ENCODE measurements at regions not wholly inside any gene's neighbourhood (a gene's known extent, or its start where the extent isn't known, plus 50 kb on each side); places are given as distances from the start of the nearest gene placed in this dataset.

GRCh38 chr2:6564326-6564725 lies 301.4 kb downstream of the CMPK2 start:
- intact Hi-C loops (cut with micrococcal nuclease; ENCODE audit: unreplicated experiment): no loop called here
- Histone ChIP-seq H2AFZ (no peak overlapping the region), H3K79me2 (ENCODE audit: low read depth) (no peaks in the 10 kb centered on the region), H3K4me2 (no peak overlapping the region), H3K4me1 (replicated peaks; ENCODE audit: insufficient read depth) (no peaks in the 10 kb centered on the region), H3K4me3 (no peak overlapping the region), H3K9me2 (ENCODE audit: insufficient read depth) (no peaks in the 10 kb centered on the region), H3K27me3 (ENCODE audit: insufficient read depth, low read depth) (peaks cover 27% of the 10 kb centered on the region), H3K9me3 (ENCODE audit: insufficient read depth, low read depth) (no peaks in the 10 kb centered on the region), H3K27ac (no peak overlapping the region), H4K20me1 (ENCODE audit: insufficient read depth) (no peaks in the 10 kb centered on the region), H3K36me3 (ENCODE audit: low read depth) (no peaks in the 10 kb centered on the region), H3F3A (ENCODE audit: insufficient read depth, low read depth) (no peaks in the 10 kb centered on the region)
- DNase-seq: no peak
- ChIA-PET CTCF (no interaction called here), POLR2A (ENCODE audit: unreplicated experiment) (no interaction called here)
- no peak for TF ChIP-seq EZH2 (IDR thresholded peaks at IDR 0.05; ENCODE audit: low read depth)
- no peak for TF ChIP-seq CTCF (conservative IDR thresholded peaks at IDR 0.05)
- BruUV-seq (replicated peaks): no TSS peak

- no peak overlapping the region for H3K4me2 ChIP-seq
Measured at GRCh38 chr2:6574121-6574520, 291.6 kb downstream of the CMPK2 start.

GRCh38 chr2:6576302-6576701 lies 289.4 kb downstream of the CMPK2 start:
- ChIA-PET CTCF (no interaction called here), POLR2A (ENCODE audit: unreplicated experiment) (no interaction called here)
- Histone ChIP-seq H3K79me2 (ENCODE audit: low read depth) (no peaks in the 10 kb centered on the region), H3K36me3 (ENCODE audit: low read depth) (no peaks in the 10 kb centered on the region), H3K4me1 (replicated peaks; ENCODE audit: insufficient read depth) (no peaks in the 10 kb centered on the region), H3F3A (ENCODE audit: insufficient read depth, low read depth) (no peaks in the 10 kb centered on the region), H3K27ac (no peak overlapping the region), H2AFZ (no peak overlapping the region), H3K4me2 (no peak overlapping the region), H3K27me3 (ENCODE audit: insufficient read depth, low read depth) (no peaks in the 10 kb centered on the region), H3K4me3 (no peak overlapping the region; the same call in 1 of the 2 replicates), H3K9me3 (ENCODE audit: insufficient read depth, low read depth) (no peaks in the 10 kb centered on the region), H4K20me1 (ENCODE audit: insufficient read depth) (no peaks in the 10 kb centered on the region), H3K9me2 (ENCODE audit: insufficient read depth) (no peaks in the 10 kb centered on the region; the same call in 1 of the 2 replicates)
- no TSS peak for BruUV-seq (replicated peaks)
- no peak for DNase-seq
- no peak for TF ChIP-seq EZH2 (IDR thresholded peaks at IDR 0.05; ENCODE audit: low read depth)
- TF ChIP-seq CTCF (conservative IDR thresholded peaks at IDR 0.05): no peak
- intact Hi-C loops (cut with micrococcal nuclease; ENCODE audit: unreplicated experiment): no loop called here

More at GRCh38 chr2:6574121-6574520, 291.6 kb downstream of the CMPK2 start:
- CTCF ChIA-PET: no interaction called here
- Histone ChIP-seq H3K9me3 (ENCODE audit: insufficient read depth, low read depth) (no peaks in the 10 kb centered on the region), H3K9me2 (ENCODE audit: insufficient read depth) (no peaks in the 10 kb centered on the region; the same call in 1 of the 2 replicates), H3K27ac (no peak overlapping the region), H3K36me3 (ENCODE audit: low read depth) (no peaks in the 10 kb centered on the region), H2AFZ (no peak overlapping the region), H3K27me3 (ENCODE audit: insufficient read depth, low read depth) (no peaks in the 10 kb centered on the region), H3K79me2 (ENCODE audit: low read depth) (no peaks in the 10 kb centered on the region), H3K4me1 (replicated peaks; ENCODE audit: insufficient read depth) (no peaks in the 10 kb centered on the region), H3K4me3 (no peak overlapping the region), H4K20me1 (ENCODE audit: insufficient read depth) (no peaks in the 10 kb centered on the region), H3F3A (ENCODE audit: insufficient read depth, low read depth) (no peaks in the 10 kb centered on the region)
- DNase-seq: no peak
- POLR2A ChIA-PET (ENCODE audit: unreplicated experiment): no interaction called here
- intact Hi-C loops (cut with micrococcal nuclease; ENCODE audit: unreplicated experiment): no loop called here
- BruUV-seq (replicated peaks): no TSS peak
- no peak for TF ChIP-seq EZH2 (IDR thresholded peaks at IDR 0.05; ENCODE audit: low read depth)

- Histone ChIP-seq H3K79me2 (ENCODE audit: low read depth) (no peaks in the 10 kb centered on the region), H3K4me2 (no peak overlapping the region), H2AFZ (no peak overlapping the region), H3K4me1 (replicated peaks; ENCODE audit: insufficient read depth) (no peaks in the 10 kb centered on the region), H4K20me1 (ENCODE audit: insufficient read depth) (no peaks in the 10 kb centered on the region), H3K4me3 (no peak overlapping the region), H3K27ac (no peak overlapping the region), H3K27me3 (ENCODE audit: insufficient read depth, low read depth) (no peaks in the 10 kb centered on the region), H3F3A (ENCODE audit: insufficient read depth, low read depth) (no peaks in the 10 kb centered on the region), H3K9me2 (ENCODE audit: insufficient read depth) (no peaks in the 10 kb centered on the region; the same call in 1 of the 2 replicates), H3K36me3 (ENCODE audit: low read depth) (no peaks in the 10 kb centered on the region), H3K9me3 (ENCODE audit: insufficient read depth, low read depth) (no peaks in the 10 kb centered on the region)
- CTCF ChIA-PET: no interaction called here
- intact Hi-C loops (cut with micrococcal nuclease; ENCODE audit: unreplicated experiment): no loop called here
- DNase-seq: no peak
- POLR2A ChIA-PET (ENCODE audit: unreplicated experiment): no interaction called here
- no peak for TF ChIP-seq CTCF (conservative IDR thresholded peaks at IDR 0.05)
- TF ChIP-seq EZH2 (IDR thresholded peaks at IDR 0.05; ENCODE audit: low read depth): no peak
- no TSS peak for BruUV-seq (replicated peaks)
Measured at GRCh38 chr2:6577960-6578359, 287.7 kb downstream of the CMPK2 start.

All from PC-9 (cell line).